Limb (tissue), 2 donors: ENCODE measurements at regions not wholly inside any gene's neighbourhood (a gene's known extent, or its start where the extent isn't known, plus 50 kb on each side); places are given as distances from the start of the nearest gene placed in this dataset.
A peak's percentile ranks its signal among the peaks of the same experiment; 100 is the strongest.
"Not testable (repeated sequence)": the region's sequence is repeated elsewhere in the genome, so short reads cannot be mapped to it uniquely, and the experiment has no call there.

Experiments used
- DNase-seq, 2 donors: peaks; one replicate each; pipeline ENCODE4 v3.0.0-alpha.2; 2016; ENCODE audit errors: extremely low spot score in 2 of 2

DNA sequence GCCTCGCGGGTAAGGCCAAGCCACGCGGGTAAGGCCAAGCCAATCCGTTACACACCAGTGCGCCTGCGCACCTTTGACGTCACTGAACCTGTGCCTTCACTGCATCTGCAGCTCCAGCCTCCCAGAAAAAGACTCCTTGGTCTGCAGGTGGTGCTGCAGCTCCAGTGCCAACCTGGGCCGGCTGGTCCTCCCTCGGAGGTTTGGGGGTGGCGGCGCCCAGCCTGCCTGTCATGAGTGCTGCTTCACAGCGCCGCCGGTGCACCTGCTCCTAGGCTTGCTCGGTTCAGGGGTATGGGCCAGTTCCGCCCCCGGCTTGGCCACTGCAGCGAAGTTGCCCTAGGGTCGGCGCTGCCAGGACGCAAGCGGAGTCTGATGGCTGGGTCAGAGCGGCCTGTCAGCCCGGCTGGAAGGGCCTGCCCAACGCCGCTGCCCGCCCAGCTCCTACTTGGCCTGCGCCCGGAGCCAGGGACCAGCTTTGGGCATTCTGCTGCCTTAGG lies 146.6 kb downstream of the USP22 start:
- peak in 1 of 2 donors; percentile 55 for DNase-seq

DNA sequence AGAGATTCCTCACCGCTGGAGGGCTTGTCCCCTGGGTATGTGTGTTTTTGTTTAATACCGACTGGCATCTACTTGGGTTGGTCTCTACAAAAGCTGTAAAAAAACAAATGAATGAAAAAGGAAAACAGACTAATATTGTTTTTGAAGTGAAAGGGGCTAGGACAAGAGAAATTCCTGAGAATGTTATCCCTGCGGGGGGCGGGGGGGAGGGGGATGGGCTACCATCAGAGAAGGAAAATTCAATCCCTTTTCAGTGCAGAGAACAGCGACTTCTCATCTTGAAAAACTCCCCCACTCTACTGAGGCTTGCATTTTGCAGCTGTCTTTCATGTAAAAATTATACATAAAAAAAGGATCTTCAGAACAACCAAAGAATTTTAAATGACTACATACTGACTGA lies 144.1 kb downstream of the USP22 start:
- DNase-seq: not testable (repeated sequence)

DNA sequence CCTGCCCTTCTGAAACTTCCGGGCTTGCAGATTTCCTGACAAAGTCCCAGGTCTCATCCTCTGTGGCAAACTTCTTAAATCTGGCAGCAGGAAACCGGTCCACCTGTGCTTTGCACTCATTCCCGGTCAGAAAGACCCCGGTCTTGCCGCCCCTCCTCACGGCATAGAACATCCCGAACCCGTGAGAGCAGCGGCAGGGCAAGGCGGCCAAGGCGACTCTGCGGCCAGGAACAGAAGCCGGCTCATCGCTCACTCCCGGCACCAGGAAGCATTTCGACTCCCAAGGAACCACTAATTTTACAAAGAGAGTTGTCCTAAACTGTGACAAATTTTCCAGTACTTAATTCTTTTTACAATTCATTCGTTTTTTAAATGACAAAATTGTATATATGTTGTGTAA lies 140.3 kb downstream of the USP22 start:
- not testable (repeated sequence) for DNase-seq

DNA sequence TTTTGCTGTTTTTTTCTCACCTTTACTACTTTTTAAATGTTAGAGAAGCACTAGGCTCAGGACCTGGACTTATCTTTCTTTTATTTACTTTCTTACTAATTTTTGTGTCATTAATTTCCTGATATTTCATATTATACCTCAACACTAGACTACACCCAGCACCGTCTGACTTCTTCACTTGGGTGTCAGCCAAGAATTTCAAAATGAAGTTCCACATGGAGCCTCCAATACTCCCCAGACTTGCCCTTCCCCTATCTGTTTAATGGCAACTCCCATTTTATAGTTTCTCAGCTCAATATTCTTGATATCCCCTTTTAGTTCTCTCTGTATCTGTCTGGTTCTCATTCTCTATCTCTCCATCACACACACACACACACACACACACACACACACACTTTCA lies 139.3 kb downstream of the USP22 start:
- DNase-seq: not testable (repeated sequence)

- DNase-seq: peak; percentile 85 to 92
These were observed 134.2 kb downstream of the USP22 start for GRCh38 chr17:20908313-20909267.

DNA sequence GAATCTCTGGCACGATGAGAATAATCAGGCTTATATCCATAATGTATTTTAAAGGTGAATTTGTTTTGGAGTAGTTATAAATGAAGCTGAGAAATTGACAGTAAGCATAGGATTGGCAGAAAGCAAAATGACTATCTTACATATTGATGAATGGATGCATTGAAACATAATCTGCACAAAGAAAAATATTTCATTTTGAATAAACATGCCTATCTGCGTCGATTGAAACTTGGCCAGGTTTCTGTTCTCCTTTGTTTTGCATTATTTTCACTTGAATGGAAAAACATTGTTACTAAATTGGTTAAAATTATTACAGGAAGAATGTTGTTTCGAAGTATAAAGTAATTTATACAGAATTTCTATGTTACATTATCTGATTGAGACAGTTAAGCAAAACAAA lies 128.2 kb downstream of the USP22 start:
- DNase-seq: no peak

- no peak for DNase-seq
These were observed 126.4 kb downstream of the USP22 start for GRCh38 chr17:20916383-20916782.

GRCh38 chr17:20917610-20918306 lies 125.1 kb downstream of the USP22 start:
- not testable (repeated sequence) for DNase-seq

- no peak for DNase-seq
These were observed 122.6 kb downstream of the USP22 start for GRCh38 chr17:20920095-20920814.

GRCh38 chr17:20920815-20921199 lies 122.0 kb downstream of the USP22 start:
- no peak for DNase-seq

DNA sequence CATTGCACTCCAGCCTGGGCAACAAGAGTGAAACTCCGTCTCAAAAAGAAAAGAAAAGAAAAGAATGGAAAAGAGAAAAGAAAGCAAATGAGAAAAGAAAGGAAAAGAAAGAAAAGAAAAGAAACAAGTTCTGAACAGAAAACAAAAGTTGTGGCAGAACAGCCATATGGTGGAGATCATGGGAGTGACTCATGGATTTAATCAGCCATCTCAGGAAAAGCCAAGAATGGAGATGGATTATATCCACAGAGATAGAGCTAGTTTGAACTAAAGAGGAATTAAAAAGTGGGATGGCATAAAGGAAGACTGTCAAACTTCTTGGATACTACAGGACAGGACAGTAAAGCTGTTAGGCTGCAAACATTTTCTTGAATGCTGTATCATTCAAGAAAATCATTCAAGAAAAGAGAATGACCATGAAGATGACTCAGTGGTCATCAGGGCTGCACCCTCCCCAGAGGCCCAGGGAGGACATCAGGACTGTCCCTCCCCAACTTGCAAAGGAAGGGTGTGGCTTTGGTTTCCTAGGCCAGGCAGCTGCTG lies 120.6 kb downstream of the USP22 start:
- DNase-seq: no peak

GRCh38 chr17:20924306-20924705 lies 118.5 kb downstream of the USP22 start:
- DNase-seq: no peak

- no peak for DNase-seq
These were observed 117.7 kb downstream of the USP22 start for GRCh38 chr17:20925091-20925490.

- no peak for DNase-seq
These were observed 116.9 kb downstream of the USP22 start for GRCh38 chr17:20925954-20926353.

DNA sequence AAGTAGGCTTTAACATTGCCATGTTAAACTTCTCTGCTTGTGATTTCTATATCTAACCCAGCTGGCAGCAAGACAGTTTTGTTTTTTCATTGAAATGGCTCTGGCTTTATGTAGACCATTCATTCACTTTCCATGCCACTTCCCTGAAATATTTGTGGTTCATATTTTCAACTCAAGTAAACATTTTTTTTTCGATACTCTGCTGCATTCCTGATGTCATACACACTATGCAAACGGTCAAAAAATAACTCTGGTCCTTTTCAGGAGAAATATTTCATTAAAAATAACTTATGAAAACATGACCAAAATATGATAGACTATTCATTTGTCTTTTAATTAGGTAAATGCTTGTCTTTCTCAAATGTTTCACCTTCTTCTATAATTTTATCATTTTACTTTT lies 116.3 kb downstream of the USP22 start:
- DNase-seq: no peak

DNA sequence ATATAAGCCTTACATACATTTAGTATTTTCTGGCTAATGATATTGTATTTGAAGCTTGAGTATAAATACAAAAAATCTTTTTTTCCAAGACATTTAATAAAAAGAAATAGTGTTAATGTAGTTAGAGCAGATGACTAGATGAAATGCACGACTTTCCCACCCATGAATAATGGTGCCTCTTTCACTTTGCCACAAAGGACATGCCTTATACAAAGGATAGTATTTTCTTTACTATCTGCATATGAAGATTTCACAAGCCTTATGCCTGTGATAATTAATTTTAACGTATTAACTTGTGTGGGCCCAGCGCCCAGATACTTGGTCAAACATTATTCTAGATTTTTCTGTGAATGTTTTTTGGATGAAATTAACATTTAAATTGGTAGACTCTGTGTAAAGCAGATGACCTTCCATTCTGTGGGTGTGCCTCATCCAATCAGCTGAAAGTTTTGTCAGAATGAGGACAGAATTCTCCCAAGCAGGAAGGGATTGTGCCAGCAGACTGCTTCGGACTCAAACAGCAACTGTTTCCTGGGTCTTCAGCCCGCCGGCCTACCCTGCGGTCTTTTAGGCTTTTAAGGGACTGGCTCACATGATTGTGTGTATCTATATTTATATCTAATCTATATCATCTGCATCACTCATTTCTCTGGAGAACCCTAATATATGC lies 115.4 kb downstream of the USP22 start:
- DNase-seq: no peak

DNA sequence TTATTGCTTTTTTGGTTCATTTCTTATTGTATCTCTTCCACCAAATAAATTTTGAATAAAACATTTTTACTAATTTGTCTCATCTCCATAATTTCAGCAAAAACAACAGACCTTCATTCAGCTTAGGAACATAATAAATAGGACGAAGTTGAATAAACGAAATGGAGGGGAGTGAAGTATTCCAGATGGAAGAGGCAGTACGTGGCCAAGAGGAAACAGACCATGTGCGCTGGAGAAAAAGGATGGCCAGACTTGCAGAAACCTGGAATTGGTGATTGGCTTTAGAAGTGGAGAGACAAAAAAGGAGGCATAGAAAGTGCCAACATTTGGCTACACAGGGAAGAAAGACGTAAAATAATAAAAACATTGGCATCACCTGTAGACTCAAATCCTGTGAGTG lies 113.5 kb downstream of the USP22 start:
- DNase-seq: no peak

DNA sequence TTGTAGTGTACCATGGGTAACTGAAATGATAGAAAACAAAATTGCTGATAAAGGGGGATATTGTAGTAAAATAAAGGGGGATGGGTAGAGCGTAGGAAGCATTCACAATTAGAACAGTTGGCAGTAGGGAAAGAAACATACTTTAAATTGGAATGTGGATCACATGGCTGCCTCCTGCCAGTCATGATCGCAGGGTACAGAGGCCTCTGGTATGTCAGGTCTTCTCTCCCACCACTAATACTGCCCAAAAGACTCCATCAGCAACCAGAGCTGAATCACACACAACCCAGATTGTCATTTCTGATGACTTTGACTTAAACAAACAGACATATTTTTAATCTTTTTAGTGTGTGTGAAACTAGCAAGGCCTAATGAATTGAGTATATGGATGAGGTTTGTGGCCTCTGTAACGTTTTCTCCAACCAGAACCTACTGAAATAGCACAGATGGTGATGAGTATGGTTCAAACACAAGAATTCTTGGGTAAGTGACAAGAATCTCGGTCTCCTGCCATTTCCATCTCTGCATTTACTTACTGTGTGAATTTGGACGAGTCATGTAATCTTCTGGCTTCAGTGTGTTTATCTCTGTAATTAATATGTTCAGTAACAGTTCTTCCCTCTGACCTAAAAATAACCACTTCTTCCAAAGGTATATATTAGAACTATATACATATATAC lies 112.6 kb downstream of the USP22 start:
- no peak for DNase-seq

- DNase-seq: not testable (repeated sequence)
These were observed 109.8 kb downstream of the USP22 start for GRCh38 chr17:20933040-20933439.

- DNase-seq: no peak
These were observed 108.5 kb downstream of the USP22 start for GRCh38 chr17:20934288-20934687.
